Left lung (tissue), 4 donors: ENCODE measurements at regions not wholly inside any gene's neighbourhood (a gene's known extent, or its start where the extent isn't known, plus 50 kb on each side); places are given as distances from the start of the nearest gene placed in this dataset.

ENCODE experiments used
- ATAC-seq: fragments of 200-7000 bp; cut with Tn5 transposase; one replicate; pipeline ENCODE4 v1.9.1; 2020; ENCODE audit warnings: moderate library complexity
- DNase-seq, 4 donors: peaks; one replicate each; pipeline ENCODE4 v3.0.0-alpha.2; 2013 to 2020
- H3K27ac ChIP-seq, 2 donors: fragments of 200-600 bp; sonication (generic) in 1 of 2; one replicate each; pipeline versions ENCODE4 v1.5.0 to v1.8.0; 2020 to 2021
- H3K27me3 ChIP-seq, 2 donors: fragments of 200-600 bp; sonication (generic) in 1 of 2; one replicate each; pipeline versions ENCODE4 v1.5.0 to v1.8.0; 2020 to 2021
- H3K36me3 ChIP-seq, 2 donors: fragments of 200-600 bp; sonication (generic) in 1 of 2; one replicate each; pipeline versions ENCODE4 v1.5.0 to v1.8.0; 2020 to 2021
- H3K4me1 ChIP-seq, 2 donors: fragments of 200-600 bp; one replicate each; pipeline ENCODE4 v1.8.0; 2021
- H3K4me3 ChIP-seq, 2 donors: fragments of 200-600 bp; sonication (generic) in 1 of 2; one replicate each; pipeline versions ENCODE4 v1.5.0 to v1.8.0; 2020 to 2021; ENCODE audit warnings: mild to moderate bottlenecking in 1 of 2
- H3K9me3 ChIP-seq, 2 donors: fragments of 200-600 bp; sonication (generic) in 1 of 2; one replicate each; pipeline versions ENCODE4 v1.5.0 to v1.8.0; 2020 to 2021
- CTCF ChIP-seq, 2 donors: fragments of 200-600 bp; sonication (generic) in 1 of 2; IDR thresholded peaks; one replicate each; pipeline versions ENCODE4 v1.5.0 to v1.8.0; 2021; ENCODE audit warnings: antibody characterized with exemption in 2 of 2
- intact Hi-C, 2 donors: fragments of 100-400 bp; cut with DNase I; formaldehyde crosslinking; loops; one replicate each; pipeline versions ENCODE4 v1.11.2 to v1.14.2; 2022
- donor health status: DM: no; HTN: yes; CAD: no.
- donor health status: DM: no; HTN: no; CAD: no.

GRCh38 chr2:41621563-41621962, 426.3 kb upstream of the PKDCC start:
- no peaks in the 10 kb centered on the region for H3K27me3 ChIP-seq
- H3K27ac ChIP-seq: no peak overlapping the region
- DNase-seq (no peak), ATAC-seq (no peak)
- TF ChIP-seq CTCF (IDR thresholded peaks at IDR 0.05): no peak
- H3K36me3 ChIP-seq: no peaks in the 10 kb centered on the region
- intact Hi-C loops: no loop called here
- no peaks in the 10 kb centered on the region for H3K9me3 ChIP-seq
- no peak overlapping the region for H3K4me3 ChIP-seq
- H3K4me1 ChIP-seq: no peaks in the 10 kb centered on the region

- no peak overlapping the region for H3K4me3 ChIP-seq
- DNase-seq (no peak), ATAC-seq (no peak)
- H3K4me1 ChIP-seq: no peaks in the 10 kb centered on the region
- no peak overlapping the region for H3K27ac ChIP-seq
- intact Hi-C loops: no loop called here
- TF ChIP-seq CTCF (IDR thresholded peaks at IDR 0.05): no peak
- H3K36me3 ChIP-seq: no peaks in the 10 kb centered on the region
- H3K27me3 ChIP-seq: no peaks in the 10 kb centered on the region
- no peaks in the 10 kb centered on the region for H3K9me3 ChIP-seq
These were observed 425.5 kb upstream of the PKDCC start for GRCh38 chr2:41622301-41622700.

GRCh38 chr2:41626936-41627335, 420.9 kb upstream of the PKDCC start:
- Histone ChIP-seq H3K27ac (no peak overlapping the region), H3K36me3 (no peaks in the 10 kb centered on the region), H3K4me1 (no peaks in the 10 kb centered on the region), H3K27me3 (no peaks in the 10 kb centered on the region), H3K9me3 (no peaks in the 10 kb centered on the region), H3K4me3 (no peak overlapping the region)
- TF ChIP-seq CTCF (IDR thresholded peaks at IDR 0.05): no peak
- intact Hi-C loops: no loop called here
- DNase-seq (no peak), ATAC-seq (no peak)

GRCh38 chr2:41634686-41635085, 413.1 kb upstream of the PKDCC start:
- no peak for ATAC-seq
- Histone ChIP-seq H3K4me3 (no peak overlapping the region), H3K27ac (no peak overlapping the region)

GRCh38 chr2:41644936-41645335, 402.9 kb upstream of the PKDCC start:
- Histone ChIP-seq H3K4me1 (no peaks in the 10 kb centered on the region), H3K27ac (no peak overlapping the region), H3K4me3 (no peak overlapping the region), H3K27me3 (no peaks in the 10 kb centered on the region), H3K36me3 (no peaks in the 10 kb centered on the region), H3K9me3 (no peaks in the 10 kb centered on the region)
- ATAC-seq: no peak
- no peak for TF ChIP-seq CTCF (IDR thresholded peaks at IDR 0.05)
- DNase-seq: no peak
- intact Hi-C loops: no loop called here

More at GRCh38 chr2:41634686-41635085, 413.1 kb upstream of the PKDCC start:
- H3K27me3 ChIP-seq: no peaks in the 10 kb centered on the region
- intact Hi-C loops: no loop called here
- DNase-seq: no peak
- no peaks in the 10 kb centered on the region for H3K36me3 ChIP-seq
- H3K4me1 ChIP-seq: no peaks in the 10 kb centered on the region
- peaks cover 0 to 9% of the 10 kb centered on the region in 2 donors for H3K9me3 ChIP-seq
- TF ChIP-seq CTCF (IDR thresholded peaks at IDR 0.05): no peak
